Astrocyte (in vitro differentiated cells and primary cell): ENCODE measurements at regions not wholly inside any gene's neighbourhood (a gene's known extent, or its start where the extent isn't known, plus 50 kb on each side); places are given as distances from the start of the nearest gene placed in this dataset.

Experiments
- EZH2 ChIP-seq: IDR thresholded peaks from 2 replicates; pipeline ENCODE4 v1.6.1; 2012; ENCODE audit warnings: mild to moderate bottlenecking, low read length, inconsistent platforms; ENCODE audit not compliant: insufficient read depth
- TF ChIP-seq, protein P1 (sequence below): IDR thresholded peaks from 2 replicates; pipeline ENCODE4 v1.5.1; 2011; ENCODE audit warnings: low read depth, mild to moderate bottlenecking, inconsistent platforms, low read length, moderate library complexity; ENCODE audit not compliant: insufficient read depth

DNA sequence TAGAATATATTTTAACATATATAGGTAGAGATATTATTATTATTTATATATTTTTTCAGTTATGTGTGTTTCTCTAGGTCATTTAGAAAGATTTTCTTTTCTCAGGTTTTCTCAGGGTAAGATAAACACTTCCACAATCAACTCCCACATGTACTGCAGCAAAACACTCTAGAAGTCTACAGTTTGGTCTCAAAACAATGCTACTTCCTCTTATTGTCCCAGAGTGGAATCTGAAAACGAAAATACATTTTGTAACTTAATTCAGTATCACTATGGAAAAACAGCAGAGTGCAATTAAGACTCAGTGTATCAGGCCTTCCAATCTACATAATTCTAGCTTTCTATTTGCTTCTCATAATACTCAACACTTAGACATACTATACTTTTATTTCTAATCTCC, 190.1 kb upstream of the SLC35G4 start:
- TF ChIP-seq, protein P1, sequence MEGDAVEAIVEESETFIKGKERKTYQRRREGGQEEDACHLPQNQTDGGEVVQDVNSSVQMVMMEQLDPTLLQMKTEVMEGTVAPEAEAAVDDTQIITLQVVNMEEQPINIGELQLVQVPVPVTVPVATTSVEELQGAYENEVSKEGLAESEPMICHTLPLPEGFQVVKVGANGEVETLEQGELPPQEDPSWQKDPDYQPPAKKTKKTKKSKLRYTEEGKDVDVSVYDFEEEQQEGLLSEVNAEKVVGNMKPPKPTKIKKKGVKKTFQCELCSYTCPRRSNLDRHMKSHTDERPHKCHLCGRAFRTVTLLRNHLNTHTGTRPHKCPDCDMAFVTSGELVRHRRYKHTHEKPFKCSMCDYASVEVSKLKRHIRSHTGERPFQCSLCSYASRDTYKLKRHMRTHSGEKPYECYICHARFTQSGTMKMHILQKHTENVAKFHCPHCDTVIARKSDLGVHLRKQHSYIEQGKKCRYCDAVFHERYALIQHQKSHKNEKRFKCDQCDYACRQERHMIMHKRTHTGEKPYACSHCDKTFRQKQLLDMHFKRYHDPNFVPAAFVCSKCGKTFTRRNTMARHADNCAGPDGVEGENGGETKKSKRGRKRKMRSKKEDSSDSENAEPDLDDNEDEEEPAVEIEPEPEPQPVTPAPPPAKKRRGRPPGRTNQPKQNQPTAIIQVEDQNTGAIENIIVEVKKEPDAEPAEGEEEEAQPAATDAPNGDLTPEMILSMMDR: no peak
- TF ChIP-seq EZH2: no peak
